ENCODE measurements at regions not wholly inside any gene's neighbourhood (a gene's known extent, or its start where the extent isn't known, plus 50 kb on each side); places are given as distances from the start of the nearest gene placed in this dataset.

GRCh38 chr2:42890791-42891355 lies 98.5 kb upstream of the HAAO start:
- TF ChIP-seq CTCF (conservative IDR thresholded peaks at IDR 0.05): no peak
- no peak for TF ChIP-seq EZH2 (IDR thresholded peaks at IDR 0.05; ENCODE audit: low read depth)

Measured in PC-9 (cell line).